Transverse colon (tissue), 4 donors: ENCODE measurements at regions not wholly inside any gene's neighbourhood (a gene's known extent, or its start where the extent isn't known, plus 50 kb on each side); places are given as distances from the start of the nearest gene placed in this dataset.

ENCODE experiments used
- EP300 ChIP-seq: sonication (generic); formaldehyde crosslinking; IDR thresholded peaks from one replicate; pipeline ENCODE4 v1.6.1; 2017; ENCODE audit warnings: antibody characterized with exemption, low read depth
- POLR2A ChIP-seq: fragments of 450-650 bp; IDR thresholded peaks from one replicate; pipeline ENCODE4 v1.6.1; 2016; ENCODE audit warnings: antibody characterized with exemption, mild to moderate bottlenecking, moderate library complexity
- POLR2AphosphoS5 ChIP-seq, 3 donors: sonication (generic); formaldehyde crosslinking; IDR thresholded peaks; one replicate each; pipeline ENCODE4 v1.6.1; 2016; ENCODE audit warnings: antibody characterized with exemption in 3 of 3
- TF ChIP-seq, protein P1 (sequence below), 5 experiments: fragments of 200-600 bp in 3 of 5; fragments of 450-650 bp in 2 of 5; sonication (generic) in 3 of 5; IDR thresholded peaks; 1 replicate in 2 of 5; 2 replicates in 3 of 5; pipeline ENCODE4 v1.5.1; 2016 to 2017; ENCODE audit warnings: antibody characterized with exemption in 5 of 5, inconsistent platforms in 3 of 5, mild to moderate bottlenecking in 2 of 5, moderate library complexity in 1 of 5

DNA sequence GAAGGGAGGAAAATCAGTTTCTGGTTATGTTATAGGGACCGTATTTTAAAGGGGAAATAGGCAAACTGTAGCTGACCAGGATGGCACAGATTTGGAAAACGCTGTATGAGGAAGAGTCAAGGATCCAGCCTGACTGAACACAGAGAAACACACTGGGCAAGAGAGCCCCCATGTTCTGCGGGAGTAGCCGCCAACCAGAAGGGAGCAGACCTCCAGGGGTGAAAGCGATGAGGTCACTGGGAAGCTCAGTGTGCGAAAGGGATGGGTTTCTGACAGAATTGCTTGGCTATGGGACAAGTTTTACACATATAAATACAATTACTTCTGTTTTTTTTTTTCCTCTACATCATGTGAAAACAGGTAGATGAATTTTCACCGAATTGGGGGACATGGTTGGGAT, 291.6 kb upstream of the PODXL start:
- TF ChIP-seq POLR2AphosphoS5 (IDR thresholded peaks at IDR 0.05) (no peak), EP300 (no peak), POLR2A (no peak)
- TF ChIP-seq, protein P1, sequence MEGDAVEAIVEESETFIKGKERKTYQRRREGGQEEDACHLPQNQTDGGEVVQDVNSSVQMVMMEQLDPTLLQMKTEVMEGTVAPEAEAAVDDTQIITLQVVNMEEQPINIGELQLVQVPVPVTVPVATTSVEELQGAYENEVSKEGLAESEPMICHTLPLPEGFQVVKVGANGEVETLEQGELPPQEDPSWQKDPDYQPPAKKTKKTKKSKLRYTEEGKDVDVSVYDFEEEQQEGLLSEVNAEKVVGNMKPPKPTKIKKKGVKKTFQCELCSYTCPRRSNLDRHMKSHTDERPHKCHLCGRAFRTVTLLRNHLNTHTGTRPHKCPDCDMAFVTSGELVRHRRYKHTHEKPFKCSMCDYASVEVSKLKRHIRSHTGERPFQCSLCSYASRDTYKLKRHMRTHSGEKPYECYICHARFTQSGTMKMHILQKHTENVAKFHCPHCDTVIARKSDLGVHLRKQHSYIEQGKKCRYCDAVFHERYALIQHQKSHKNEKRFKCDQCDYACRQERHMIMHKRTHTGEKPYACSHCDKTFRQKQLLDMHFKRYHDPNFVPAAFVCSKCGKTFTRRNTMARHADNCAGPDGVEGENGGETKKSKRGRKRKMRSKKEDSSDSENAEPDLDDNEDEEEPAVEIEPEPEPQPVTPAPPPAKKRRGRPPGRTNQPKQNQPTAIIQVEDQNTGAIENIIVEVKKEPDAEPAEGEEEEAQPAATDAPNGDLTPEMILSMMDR (IDR thresholded peaks at IDR 0.05): no peak
